ENCODE measurements at regions not wholly inside any gene's neighbourhood (a gene's known extent, or its start where the extent isn't known, plus 50 kb on each side); places are given as distances from the start of the nearest gene placed in this dataset.

DNA sequence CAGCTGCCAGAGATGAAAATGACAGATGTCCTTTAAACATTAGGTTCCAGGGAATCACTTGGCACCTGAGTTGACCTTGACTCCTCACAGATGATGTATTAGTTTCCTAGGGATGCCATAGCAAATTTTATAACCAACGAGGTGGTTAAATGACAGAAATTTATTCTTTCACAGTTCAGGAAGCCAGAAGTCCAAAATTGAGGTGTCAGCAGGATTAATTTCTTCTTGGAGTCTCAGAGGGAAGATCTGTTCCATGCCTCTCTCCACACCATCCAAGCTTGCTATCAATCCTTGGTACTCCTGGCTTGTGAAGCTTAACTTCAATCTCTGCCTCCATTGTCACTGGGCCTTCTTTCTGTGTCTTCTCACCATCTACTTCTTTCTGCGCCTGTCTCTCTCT, 249.7 kb upstream of the BTG1 start:
- no peaks in the 10 kb centered on the region for H3K4me1 ChIP-seq (ENCODE audit: control insufficient read depth, insufficient read depth, low read length)
- CTCF ChIA-PET, result no interaction called here
- no peaks in the 10 kb centered on the region for H3K36me3 ChIP-seq (ENCODE audit: control insufficient read depth in 2 of 2, insufficient read depth in 1 of 2, low read length in 2 of 2)
- no peak overlapping the region for H3K4me3 ChIP-seq (ENCODE audit: low read depth, low read length)
- TF ChIP-seq TRIM28 (IDR thresholded peaks at IDR 0.05; ENCODE audit: borderline replicate concordance, low read length), result no peak
- no peak for TF ChIP-seq ZNF664 (tag by site-specific recombination; IDR thresholded peaks at IDR 0.05)
- TF ChIP-seq ZSCAN23 (tag by site-specific recombination; IDR thresholded peaks at IDR 0.05), result no peak
- TF ChIP-seq ZNF324 (tag by site-specific recombination; IDR thresholded peaks at IDR 0.05), result no peak
- no peak for TF ChIP-seq GLIS1 (tag by site-specific recombination; IDR thresholded peaks at IDR 0.05)
- TF ChIP-seq MYNN (tag by site-specific recombination; IDR thresholded peaks at IDR 0.05; ENCODE audit: borderline replicate concordance), result no peak
- TF ChIP-seq ZNF132 (tag by site-specific recombination; IDR thresholded peaks at IDR 0.05; ENCODE audit: borderline replicate concordance), result no peak
- no peak for TF ChIP-seq ZNF202 (tag by site-specific recombination; IDR thresholded peaks at IDR 0.05; ENCODE audit: borderline replicate concordance)
- no peak for TF ChIP-seq HOXA7 (CRISPR knock-in tag; IDR thresholded peaks at IDR 0.05; ENCODE audit: borderline replicate concordance)
- no peak for TF ChIP-seq GFI1B (tag by site-specific recombination; IDR thresholded peaks at IDR 0.05)
- TF ChIP-seq ZBTB8A (tag by site-specific recombination; IDR thresholded peaks at IDR 0.05), result no peak
- no peak for TF ChIP-seq ZNF777 (tag by site-specific recombination; IDR thresholded peaks at IDR 0.05; ENCODE audit: borderline replicate concordance)
- TF ChIP-seq ZNF76 (tag by site-specific recombination; IDR thresholded peaks at IDR 0.05; ENCODE audit: borderline replicate concordance, low read depth), result no peak
- no peak for TF ChIP-seq SETDB1 (IDR thresholded peaks at IDR 0.05; ENCODE audit: insufficient read length, low read length)
- no peak for TF ChIP-seq BCL11B (tag by site-specific recombination; IDR thresholded peaks at IDR 0.05; ENCODE audit: low read depth)
- TF ChIP-seq ZNF423 (tag by site-specific recombination; IDR thresholded peaks at IDR 0.05), result no peak
- TF ChIP-seq, protein P1, sequence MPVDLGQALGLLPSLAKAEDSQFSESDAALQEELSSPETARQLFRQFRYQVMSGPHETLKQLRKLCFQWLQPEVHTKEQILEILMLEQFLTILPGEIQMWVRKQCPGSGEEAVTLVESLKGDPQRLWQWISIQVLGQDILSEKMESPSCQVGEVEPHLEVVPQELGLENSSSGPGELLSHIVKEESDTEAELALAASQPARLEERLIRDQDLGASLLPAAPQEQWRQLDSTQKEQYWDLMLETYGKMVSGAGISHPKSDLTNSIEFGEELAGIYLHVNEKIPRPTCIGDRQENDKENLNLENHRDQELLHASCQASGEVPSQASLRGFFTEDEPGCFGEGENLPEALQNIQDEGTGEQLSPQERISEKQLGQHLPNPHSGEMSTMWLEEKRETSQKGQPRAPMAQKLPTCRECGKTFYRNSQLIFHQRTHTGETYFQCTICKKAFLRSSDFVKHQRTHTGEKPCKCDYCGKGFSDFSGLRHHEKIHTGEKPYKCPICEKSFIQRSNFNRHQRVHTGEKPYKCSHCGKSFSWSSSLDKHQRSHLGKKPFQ (tag by site-specific recombination; IDR thresholded peaks at IDR 0.05), result no peak
- no peaks in the 10 kb centered on the region for H3K9me3 ChIP-seq (ENCODE audit: control insufficient read depth, insufficient read depth, low read depth, low read length)
- no peak overlapping the region for H3K27ac ChIP-seq (ENCODE audit: extremely low read depth, low read depth, low read length)
- POLR2A ChIA-PET, result no interaction called here

DNA sequence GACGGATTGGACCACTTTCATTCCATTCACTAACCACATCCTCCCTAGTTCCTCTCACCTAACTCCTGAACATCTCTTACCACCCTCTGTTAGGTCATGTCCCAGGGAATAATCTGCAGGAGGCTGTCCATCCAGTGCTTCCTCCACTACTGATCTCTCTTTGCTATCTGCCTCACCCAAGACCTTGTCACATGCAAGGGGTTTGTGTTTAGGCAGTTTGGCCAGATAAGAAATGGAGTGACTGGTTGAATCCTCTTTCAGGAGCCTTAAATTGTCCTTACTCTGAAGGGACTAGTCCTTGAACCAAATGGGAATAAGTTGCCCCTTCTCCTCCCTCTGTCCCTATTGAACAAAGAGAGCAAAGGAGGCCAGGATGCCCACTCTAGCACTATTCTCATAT, 249.2 kb upstream of the BTG1 start:
- TF ChIP-seq, protein P1 (tag by site-specific recombination; IDR thresholded peaks at IDR 0.05), result no peak
- TF ChIP-seq, protein P2, sequence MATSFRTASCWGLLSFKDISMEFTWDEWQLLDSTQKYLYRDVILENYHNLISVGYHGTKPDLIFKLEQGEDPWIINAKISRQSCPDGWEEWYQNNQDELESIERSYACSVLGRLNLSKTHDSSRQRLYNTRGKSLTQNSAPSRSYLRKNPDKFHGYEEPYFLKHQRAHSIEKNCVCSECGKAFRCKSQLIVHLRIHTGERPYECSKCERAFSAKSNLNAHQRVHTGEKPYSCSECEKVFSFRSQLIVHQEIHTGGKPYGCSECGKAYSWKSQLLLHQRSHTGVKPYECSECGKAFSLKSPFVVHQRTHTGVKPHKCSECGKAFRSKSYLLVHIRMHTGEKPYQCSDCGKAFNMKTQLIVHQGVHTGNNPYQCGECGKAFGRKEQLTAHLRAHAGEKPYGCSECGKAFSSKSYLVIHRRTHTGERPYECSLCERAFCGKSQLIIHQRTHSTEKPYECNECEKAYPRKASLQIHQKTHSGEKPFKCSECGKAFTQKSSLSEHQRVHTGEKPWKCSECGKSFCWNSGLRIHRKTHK (tag by site-specific recombination; IDR thresholded peaks at IDR 0.05), result no peak
- no peak for TF ChIP-seq SP3 (tag by site-specific recombination; IDR thresholded peaks at IDR 0.05)
- TF ChIP-seq ZFP37 (tag by site-specific recombination; IDR thresholded peaks at IDR 0.05), result no peak
- TF ChIP-seq ZNF624 (tag by site-specific recombination; IDR thresholded peaks at IDR 0.05), result no peak
- TF ChIP-seq GFI1B (tag by site-specific recombination; IDR thresholded peaks at IDR 0.05), result no peak
- TF ChIP-seq ZNF585B (tag by site-specific recombination; IDR thresholded peaks at IDR 0.05), result no peak
- TF ChIP-seq ZNF404 (tag by site-specific recombination; IDR thresholded peaks at IDR 0.05), result no peak
- TF ChIP-seq, protein P3, sequence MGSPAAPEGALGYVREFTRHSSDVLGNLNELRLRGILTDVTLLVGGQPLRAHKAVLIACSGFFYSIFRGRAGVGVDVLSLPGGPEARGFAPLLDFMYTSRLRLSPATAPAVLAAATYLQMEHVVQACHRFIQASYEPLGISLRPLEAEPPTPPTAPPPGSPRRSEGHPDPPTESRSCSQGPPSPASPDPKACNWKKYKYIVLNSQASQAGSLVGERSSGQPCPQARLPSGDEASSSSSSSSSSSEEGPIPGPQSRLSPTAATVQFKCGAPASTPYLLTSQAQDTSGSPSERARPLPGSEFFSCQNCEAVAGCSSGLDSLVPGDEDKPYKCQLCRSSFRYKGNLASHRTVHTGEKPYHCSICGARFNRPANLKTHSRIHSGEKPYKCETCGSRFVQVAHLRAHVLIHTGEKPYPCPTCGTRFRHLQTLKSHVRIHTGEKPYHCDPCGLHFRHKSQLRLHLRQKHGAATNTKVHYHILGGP (tag by site-specific recombination; IDR thresholded peaks at IDR 0.05), result no peak
- TF ChIP-seq BCL11B (tag by site-specific recombination; IDR thresholded peaks at IDR 0.05; ENCODE audit: low read depth), result no peak
- no peak for TF ChIP-seq ZBTB48 (tag by site-specific recombination; IDR thresholded peaks at IDR 0.05)
- TF ChIP-seq ZNF121 (tag by site-specific recombination; IDR thresholded peaks at IDR 0.05), result no peak
- no peak for TF ChIP-seq ZNF560 (tag by site-specific recombination; IDR thresholded peaks at IDR 0.05; ENCODE audit: borderline replicate concordance)
- no peak for TF ChIP-seq KLF1 (tag by site-specific recombination; IDR thresholded peaks at IDR 0.05)
- TF ChIP-seq SETDB1 (IDR thresholded peaks at IDR 0.05; ENCODE audit: insufficient read length, low read length), result no peak
- TF ChIP-seq HOXC10 (CRISPR knock-in tag; IDR thresholded peaks at IDR 0.05), result no peak
- TF ChIP-seq ZBTB21 (tag by site-specific recombination; IDR thresholded peaks at IDR 0.05), result no peak
- no peak for TF ChIP-seq ZNF791 (tag by site-specific recombination; IDR thresholded peaks at IDR 0.05)
- TF ChIP-seq BCL11A (tag by site-specific recombination; IDR thresholded peaks at IDR 0.05; ENCODE audit: low read depth), result no peak
- POLR2A ChIA-PET, result no interaction called here
- CTCF ChIA-PET, result no interaction called here
- H3K4me1 ChIP-seq (ENCODE audit: control insufficient read depth, insufficient read depth, low read length), result no peaks in the 10 kb centered on the region
- H3K36me3 ChIP-seq (ENCODE audit: control insufficient read depth in 2 of 2, insufficient read depth in 1 of 2, low read length in 2 of 2), result no peaks in the 10 kb centered on the region
- no peaks in the 10 kb centered on the region for H3K9me3 ChIP-seq (ENCODE audit: control insufficient read depth, insufficient read depth, low read depth, low read length)
- H3K4me3 ChIP-seq (ENCODE audit: low read depth, low read length), result no peak overlapping the region
- H3K27ac ChIP-seq (ENCODE audit: extremely low read depth, low read depth, low read length), result no peak overlapping the region
